Trophoblast cell (in vitro differentiated cells and primary cell): ENCODE measurements at regions not wholly inside any gene's neighbourhood (a gene's known extent, or its start where the extent isn't known, plus 50 kb on each side); places are given as distances from the start of the nearest gene placed in this dataset.
"Not testable (repeated sequence)": the region's sequence is repeated elsewhere in the genome, so short reads cannot be mapped to it uniquely, and the experiment has no call there.

Source experiments
- DNase-seq, 2 donors: peaks; one replicate each; pipeline ENCODE4 v3.0.0-alpha.2; 2016
- H2AFZ ChIP-seq: 2 replicates; pipeline ENCODE4 v1.6.1; 2013; ENCODE audit warnings: low read length, moderate library complexity, mild to moderate bottlenecking; ENCODE audit not compliant: insufficient read depth, poor library complexity
- H2AK5ac ChIP-seq: 2 replicates; pipeline ENCODE4 v1.6.1; 2013; ENCODE audit warnings: mild to moderate bottlenecking, low read length
- H2BK120ac ChIP-seq: 2 replicates; pipeline ENCODE4 v1.6.1; 2013; ENCODE audit warnings: low read length, mild to moderate bottlenecking, moderate library complexity; ENCODE audit not compliant: insufficient read depth, poor library complexity
- H2BK12ac ChIP-seq: 2 replicates; pipeline ENCODE4 v1.6.1; 2013; ENCODE audit warnings: mild to moderate bottlenecking, low read length, moderate library complexity
- H2BK5ac ChIP-seq: 2 replicates; pipeline ENCODE4 v1.6.1; 2013; ENCODE audit warnings: low read length, low read depth, moderate library complexity, mild to moderate bottlenecking; ENCODE audit not compliant: poor library complexity
- H3K14ac ChIP-seq: 2 replicates; pipeline ENCODE4 v1.6.1; 2013; ENCODE audit warnings: mild to moderate bottlenecking, low read length
- H3K18ac ChIP-seq: 2 replicates; pipeline ENCODE4 v1.6.1; 2013; ENCODE audit warnings: mild to moderate bottlenecking, low read length
- H3K23ac ChIP-seq: 2 replicates; pipeline ENCODE4 v1.6.1; 2013; ENCODE audit warnings: low read length
- H3K27ac ChIP-seq: 2 replicates; pipeline ENCODE4 v1.5.1; 2013; ENCODE audit warnings: low read depth, mild to moderate bottlenecking, inconsistent platforms, low read length, moderate library complexity
- H3K27me3 ChIP-seq: 2 replicates; pipeline ENCODE4 v1.6.1; 2013; ENCODE audit warnings: inconsistent platforms, mild to moderate bottlenecking, low read length, moderate library complexity; ENCODE audit not compliant: insufficient read depth
- H3K36me3 ChIP-seq, 2 experiments: 1 replicate in 1 of 2; 2 replicates in 1 of 2; pipeline ENCODE4 v1.6.1; 2013; ENCODE audit warnings: low read length in 2 of 2, mild to moderate bottlenecking in 2 of 2, moderate library complexity in 1 of 2; ENCODE audit not compliant: insufficient read depth in 2 of 2, control insufficient read depth in 1 of 2
- H3K4ac ChIP-seq: 2 replicates; pipeline ENCODE4 v1.6.1; 2013; ENCODE audit warnings: low read depth, mild to moderate bottlenecking, low read length, moderate library complexity
- H3K4me1 ChIP-seq, 2 experiments: 1 replicate in 1 of 2; 2 replicates in 1 of 2; pipeline ENCODE4 v1.6.1; 2013; ENCODE audit warnings: low read length in 2 of 2, mild to moderate bottlenecking in 2 of 2, moderate library complexity in 1 of 2; ENCODE audit not compliant: insufficient read depth in 2 of 2, control insufficient read depth in 1 of 2
- H3K4me2 ChIP-seq: 2 replicates; pipeline ENCODE4 v1.6.1; 2013; ENCODE audit warnings: inconsistent platforms, mild to moderate bottlenecking, low read length, moderate library complexity
- H3K4me3 ChIP-seq: 2 replicates; pipeline ENCODE4 v1.5.1; 2013; ENCODE audit warnings: mild to moderate bottlenecking, low read depth, low read length, inconsistent platforms
- H3K79me1 ChIP-seq: one replicate; pipeline ENCODE4 v1.6.1; 2013; ENCODE audit warnings: low read length
- H3K79me2 ChIP-seq: 2 replicates; pipeline ENCODE4 v1.6.1; 2013; ENCODE audit warnings: low read length, mild to moderate bottlenecking; ENCODE audit not compliant: control insufficient read depth, insufficient read depth, poor library complexity
- H3K9ac ChIP-seq: 2 replicates; pipeline ENCODE4 v1.6.1; 2013; ENCODE audit warnings: mild to moderate bottlenecking, low read length
- H3K9me3 ChIP-seq: 2 replicates; pipeline ENCODE4 v1.6.1; 2013; ENCODE audit warnings: low read depth, mild to moderate bottlenecking, control low read depth, inconsistent platforms, low read length; ENCODE audit not compliant: insufficient read depth
- H4K12ac ChIP-seq: 2 replicates; pipeline ENCODE4 v1.6.1; 2013; ENCODE audit warnings: low read depth, mild to moderate bottlenecking, low read length, moderate library complexity
- H4K8ac ChIP-seq: 2 replicates; pipeline ENCODE4 v1.6.1; 2013; ENCODE audit warnings: low read depth, mild to moderate bottlenecking, low read length, moderate library complexity
- H4K91ac ChIP-seq: one replicate; pipeline ENCODE4 v1.6.1; 2013; ENCODE audit warnings: low read depth, mild to moderate bottlenecking, low read length, moderate library complexity
- WGBS: extraction: QIAGEN DNeasy Blood & Tissue Kit; methylation state at CpG from one replicate; pipeline ENCODE4 v1.1.7; 2013; ENCODE audit warnings: missing lambda C conversion rate; ENCODE audit not compliant: insufficient read length, insufficient coverage; ENCODE audit errors: extremely low coverage; 5-methylcytosine and 5-hydroxymethylcytosine counted together

- not testable (repeated sequence) for H2AK5ac ChIP-seq, H3K36me3 ChIP-seq, H3K27ac ChIP-seq, H4K8ac ChIP-seq, H4K12ac ChIP-seq, H2AFZ ChIP-seq, H3K4me2 ChIP-seq, H3K79me2 ChIP-seq, H3K4me1 ChIP-seq, H2BK120ac ChIP-seq, H3K79me1 ChIP-seq, H3K9ac ChIP-seq, H2BK12ac ChIP-seq, H2BK5ac ChIP-seq, H3K27me3 ChIP-seq, H3K18ac ChIP-seq, H3K4me3 ChIP-seq, H4K91ac ChIP-seq, DNase-seq, H3K14ac ChIP-seq, H3K9me3 ChIP-seq, H3K23ac ChIP-seq, H3K4ac ChIP-seq
- no CpG with 5 or more reads among the region's 7 CpGs for WGBS
Observed at GRCh38 chr21:38998281-38998680, 185.0 kb downstream of the PSMG1 start.

GRCh38 chr21:38997843-38998175 lies 185.4 kb downstream of the PSMG1 start:
- not testable (repeated sequence) for H4K91ac ChIP-seq, H3K4me2 ChIP-seq, H3K4ac ChIP-seq, H3K79me2 ChIP-seq, H4K8ac ChIP-seq, H3K36me3 ChIP-seq, H2AFZ ChIP-seq, H3K27ac ChIP-seq, H3K23ac ChIP-seq, DNase-seq, H3K4me3 ChIP-seq, H2AK5ac ChIP-seq, H3K79me1 ChIP-seq, H3K18ac ChIP-seq, H2BK5ac ChIP-seq, H3K4me1 ChIP-seq, H2BK120ac ChIP-seq, H3K14ac ChIP-seq, H2BK12ac ChIP-seq, H3K9ac ChIP-seq, H3K27me3 ChIP-seq, H4K12ac ChIP-seq, H3K9me3 ChIP-seq
- WGBS: no CpG with 5 or more reads among the region's 3 CpGs

- no peak overlapping the region for H2AK5ac ChIP-seq
- H2AFZ ChIP-seq: no peak overlapping the region
- no peak overlapping the region for H3K4ac ChIP-seq
- no peak overlapping the region for H3K9ac ChIP-seq
- peaks cover 3 to 5% of the 10 kb centered on the region in 2 experiments for H3K4me1 ChIP-seq
- no peak overlapping the region for H2BK120ac ChIP-seq
- H3K36me3 ChIP-seq: no peaks in the 10 kb centered on the region
- H3K27me3 ChIP-seq: no peaks in the 10 kb centered on the region
- WGBS: no CpG with 5 or more reads among the region's 10 CpGs
- H4K8ac ChIP-seq: no peak overlapping the region
- H3K27ac ChIP-seq: no peak overlapping the region
- no peak overlapping the region for H3K4me3 ChIP-seq
- H3K9me3 ChIP-seq: no peaks in the 10 kb centered on the region
- no peak overlapping the region for H2BK12ac ChIP-seq
- no peak overlapping the region for H2BK5ac ChIP-seq
- H4K91ac ChIP-seq: no peak overlapping the region
- peaks cover 2% of the 10 kb centered on the region for H3K79me2 ChIP-seq
- peaks cover 3% of the 10 kb centered on the region for H3K79me1 ChIP-seq
- no peak overlapping the region for H3K14ac ChIP-seq
- H4K12ac ChIP-seq: no peak overlapping the region
- no peak for DNase-seq
- H3K4me2 ChIP-seq: no peak overlapping the region
- no peak overlapping the region for H3K23ac ChIP-seq
- no peak overlapping the region for H3K18ac ChIP-seq
Observed at GRCh38 chr21:38997051-38997842, 186.0 kb downstream of the PSMG1 start.

DNA sequence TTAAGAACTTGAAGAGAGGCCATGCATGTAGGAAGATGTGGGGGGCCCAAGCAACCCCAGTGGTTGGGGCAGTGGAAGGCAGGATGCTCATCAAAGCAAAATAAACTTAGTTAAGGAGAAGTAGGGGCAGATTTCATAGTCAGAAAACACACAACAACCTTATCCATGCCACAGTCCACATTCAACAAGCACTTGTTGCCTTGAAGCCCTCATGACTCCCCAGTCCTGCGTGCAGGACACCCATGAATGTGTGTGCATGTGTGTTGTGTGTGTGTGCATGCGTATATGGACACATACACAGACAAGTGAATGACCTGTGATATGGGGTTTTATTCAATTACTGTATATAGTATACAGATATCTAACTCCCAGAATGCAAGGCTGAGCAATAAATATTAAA lies 186.9 kb downstream of the PSMG1 start:
- H3K23ac ChIP-seq: peak overlapping the region; percentile 55
- no peak overlapping the region for H2BK12ac ChIP-seq
- no peak overlapping the region for H3K14ac ChIP-seq
- no peak overlapping the region for H4K91ac ChIP-seq
- peaks cover 3% of the 10 kb centered on the region for H3K79me1 ChIP-seq
- H2BK5ac ChIP-seq: no peak overlapping the region
- no peak overlapping the region for H2AFZ ChIP-seq
- H3K27ac ChIP-seq: no peak overlapping the region
- no peak for DNase-seq
- H3K27me3 ChIP-seq: no peaks in the 10 kb centered on the region
- peaks cover 2% of the 10 kb centered on the region for H3K79me2 ChIP-seq
- no peak overlapping the region for H2AK5ac ChIP-seq
- no peak overlapping the region for H3K4me2 ChIP-seq
- H3K36me3 ChIP-seq: no peaks in the 10 kb centered on the region
- H3K9me3 ChIP-seq: no peaks in the 10 kb centered on the region
- peaks cover 3 to 5% of the 10 kb centered on the region in 2 experiments for H3K4me1 ChIP-seq
- H2BK120ac ChIP-seq: no peak overlapping the region
- H3K4me3 ChIP-seq: peak overlapping the region; percentile 18
- WGBS: no CpG with 5 or more reads among the region's 2 CpGs
- H3K18ac ChIP-seq: no peak overlapping the region
- H4K8ac ChIP-seq: no peak overlapping the region
- no peak overlapping the region for H3K9ac ChIP-seq
- H3K4ac ChIP-seq: no peak overlapping the region
- no peak overlapping the region for H4K12ac ChIP-seq
